ENCODE measurements at regions not wholly inside any gene's neighbourhood (a gene's known extent, or its start where the extent isn't known, plus 50 kb on each side); places are given as distances from the start of the nearest gene placed in this dataset.
A peak's percentile ranks its signal among the peaks of the same experiment; 100 is the strongest.

DNA sequence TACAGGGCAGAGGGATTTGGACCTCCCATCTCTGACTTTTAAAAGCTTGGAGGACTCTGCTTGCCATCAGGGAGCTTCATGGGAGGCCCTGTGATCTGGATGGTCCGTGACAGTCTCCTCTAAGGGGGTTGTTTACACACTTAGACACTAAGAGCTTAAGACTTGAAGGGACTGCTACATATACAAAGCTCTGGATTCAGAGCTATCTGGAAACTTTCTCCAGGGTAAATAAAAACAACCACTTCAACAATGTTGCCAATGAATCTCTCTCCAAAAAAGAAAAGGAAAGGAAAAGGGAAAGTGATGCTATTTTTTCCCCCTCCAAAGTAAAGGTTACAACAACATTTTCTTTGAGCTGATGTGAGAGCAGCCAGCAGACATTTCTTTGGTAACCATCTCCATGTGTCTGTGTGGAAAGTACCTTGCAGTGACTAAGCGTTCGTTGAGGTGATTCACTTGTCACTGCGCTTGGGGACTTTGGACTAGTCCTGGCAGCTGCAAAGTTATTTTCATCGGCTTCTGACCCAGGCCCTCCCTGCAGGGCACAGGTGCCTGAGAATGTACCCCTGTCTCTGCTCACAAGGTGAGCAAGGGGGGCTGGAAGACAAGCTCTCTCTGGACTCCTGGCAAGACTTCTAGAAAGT is 262.1 kb upstream of the KLF4 start:
- Mint-ChIP-seq H3K4me3 (no peak overlapping the region), H3K4me1 (ENCODE audit: low read depth) (no peaks in the 10 kb centered on the region), H3K9me3 (no peaks in the 10 kb centered on the region), H3K27me3 (no peaks in the 10 kb centered on the region), H3K27ac (peak overlapping the region; percentile 36), H3K36me3 (ENCODE audit: low read depth) (no peaks in the 10 kb centered on the region)

DNA sequence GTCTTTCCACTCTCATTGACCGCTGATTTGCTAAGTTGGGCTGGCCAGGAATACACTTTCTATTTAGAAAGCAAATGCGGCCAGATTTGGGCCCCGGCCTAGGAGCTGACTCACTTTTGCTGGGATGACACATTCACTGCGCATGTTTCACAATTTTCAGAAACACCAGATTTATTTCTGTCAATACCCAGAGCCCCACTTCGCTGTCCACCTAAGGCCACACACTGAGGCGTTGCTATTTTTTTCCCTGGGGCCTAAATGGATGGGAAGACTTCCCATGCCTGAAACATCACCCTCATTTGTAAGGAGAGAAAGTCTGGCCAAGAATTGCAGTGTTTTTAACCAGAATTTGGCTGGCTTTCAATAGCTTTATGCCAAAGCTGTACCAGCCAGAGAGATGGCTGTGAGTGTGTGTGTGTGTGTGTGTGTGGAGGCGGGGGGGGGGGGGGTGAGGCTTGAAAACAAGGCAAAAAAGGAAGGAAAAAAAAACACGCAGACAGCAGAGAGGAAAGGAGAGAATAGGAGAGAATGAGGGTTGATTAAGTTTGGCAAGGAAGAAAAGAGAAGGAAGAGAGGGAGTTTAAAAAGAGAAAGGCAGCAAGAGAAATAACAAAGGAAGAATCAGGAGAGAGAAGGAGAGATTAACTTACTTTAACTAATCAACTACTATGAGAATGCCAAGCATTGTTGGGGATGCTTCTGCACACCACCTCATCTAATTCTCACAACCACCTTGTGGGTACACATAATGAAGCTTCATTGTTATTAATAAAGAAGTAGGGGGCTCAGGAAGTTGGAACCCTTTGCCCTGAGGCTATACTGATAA is 261.4 kb upstream of the KLF4 start:
- Mint-ChIP-seq H3K4me1 (ENCODE audit: low read depth) (no peaks in the 10 kb centered on the region), H3K36me3 (ENCODE audit: low read depth) (no peaks in the 10 kb centered on the region), H3K4me3 (no peak overlapping the region), H3K27ac (peak overlapping the region; percentile 36), H3K9me3 (no peaks in the 10 kb centered on the region), H3K27me3 (no peaks in the 10 kb centered on the region)

DNA sequence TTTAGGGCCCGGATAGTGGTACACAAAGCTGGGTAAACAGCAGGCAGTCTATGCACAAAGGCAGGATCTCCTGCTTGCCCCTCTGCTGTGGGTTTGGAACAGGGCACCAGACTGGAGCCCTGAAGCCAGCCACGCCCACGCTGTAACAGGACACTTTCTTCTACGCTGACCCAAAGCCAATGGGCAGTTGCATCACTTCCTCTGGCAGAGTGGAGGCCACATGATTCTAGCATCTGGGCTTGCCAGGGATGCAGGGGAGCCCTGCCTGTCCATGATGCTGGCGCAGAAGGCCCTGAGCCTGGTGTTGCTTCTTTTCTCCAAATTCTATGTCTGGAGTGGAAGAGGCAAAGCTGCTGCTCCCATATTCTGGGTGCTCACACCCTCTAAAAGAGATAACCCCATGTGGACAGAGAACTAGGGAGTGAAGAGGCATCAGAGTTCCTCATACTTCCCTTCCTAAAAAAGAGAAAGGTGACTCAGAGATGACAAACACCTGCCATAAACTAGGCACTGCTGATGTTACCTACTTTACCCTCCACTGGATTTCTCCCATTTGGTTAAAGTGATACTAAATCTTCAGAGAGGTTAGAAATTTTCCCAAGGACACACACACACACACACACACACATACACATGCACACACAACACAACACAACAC is 260.3 kb upstream of the KLF4 start:
- Mint-ChIP-seq H3K27ac (no peak overlapping the region), H3K36me3 (ENCODE audit: low read depth) (no peaks in the 10 kb centered on the region), H3K4me3 (no peak overlapping the region), H3K9me3 (no peaks in the 10 kb centered on the region), H3K4me1 (ENCODE audit: low read depth) (no peaks in the 10 kb centered on the region), H3K27me3 (no peaks in the 10 kb centered on the region)

DNA sequence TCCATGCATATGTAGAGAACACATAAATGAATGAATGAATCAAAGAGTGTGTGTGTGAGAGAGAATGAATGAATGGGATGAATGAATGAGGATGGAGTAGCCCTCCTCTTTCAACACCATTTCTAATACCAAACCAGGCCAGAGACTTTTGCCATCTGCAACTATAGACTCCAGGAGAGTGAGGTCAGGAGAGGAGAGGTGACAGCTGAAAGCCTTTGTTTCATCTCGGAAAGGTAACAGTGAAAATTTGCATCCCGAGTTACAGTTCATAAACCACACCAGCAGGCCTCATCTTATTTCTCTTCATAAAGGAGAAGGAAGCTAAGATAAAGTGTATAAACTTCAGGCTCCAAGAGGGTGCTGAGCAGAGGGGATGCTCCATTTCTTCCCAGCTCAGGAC is 255.3 kb upstream of the KLF4 start:
- no peak overlapping the region for H3K27ac Mint-ChIP-seq
- no peaks in the 10 kb centered on the region for H3K27me3 Mint-ChIP-seq
- no peaks in the 10 kb centered on the region for H3K36me3 Mint-ChIP-seq (ENCODE audit: low read depth)
- no peak overlapping the region for H3K4me3 Mint-ChIP-seq
- no peaks in the 10 kb centered on the region for H3K9me3 Mint-ChIP-seq
- H3K4me1 Mint-ChIP-seq (ENCODE audit: low read depth), result no peaks in the 10 kb centered on the region

DNA sequence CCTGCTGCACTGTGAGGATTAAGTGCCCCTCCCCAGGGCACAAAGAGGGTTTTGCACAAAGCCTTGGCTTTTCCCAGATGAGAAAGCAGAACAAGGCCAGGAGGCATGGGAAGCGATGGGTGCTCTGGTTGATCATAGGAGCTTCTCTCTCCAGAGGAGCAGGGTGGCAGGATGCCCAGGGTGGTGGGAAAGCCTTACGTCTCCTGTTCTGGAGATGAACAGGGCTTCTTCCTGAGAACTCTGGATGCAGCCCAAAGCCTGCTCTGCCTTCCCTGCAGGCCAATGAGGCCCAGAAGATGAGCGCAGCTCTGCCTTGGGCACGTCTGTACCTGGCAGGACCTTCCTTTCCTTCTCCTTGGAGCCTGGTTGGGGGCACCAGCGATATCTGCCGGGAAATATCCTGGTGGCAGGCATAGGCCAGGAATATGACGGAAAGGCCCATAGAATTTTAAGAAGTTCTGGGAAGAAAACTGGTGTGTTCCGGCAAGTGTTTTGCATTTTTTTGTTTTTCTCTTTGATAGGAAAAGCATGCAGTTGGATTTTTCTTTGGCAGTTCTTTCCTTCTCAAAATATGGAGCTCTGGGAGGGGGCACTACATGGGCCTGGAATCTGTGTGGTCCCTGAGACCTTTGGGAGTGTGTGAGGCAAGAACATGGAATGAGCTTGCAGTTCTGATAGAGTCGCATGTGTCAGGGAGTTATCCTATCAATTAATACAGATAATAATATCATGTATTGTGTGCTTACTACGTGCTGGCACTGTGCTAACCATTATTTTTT is 253.2 kb upstream of the KLF4 start:
- no peak overlapping the region for H3K4me3 Mint-ChIP-seq
- no peak overlapping the region for H3K27ac Mint-ChIP-seq
- H3K4me1 Mint-ChIP-seq (ENCODE audit: low read depth), result no peaks in the 10 kb centered on the region
- H3K36me3 Mint-ChIP-seq (ENCODE audit: low read depth), result no peaks in the 10 kb centered on the region
- no peaks in the 10 kb centered on the region for H3K9me3 Mint-ChIP-seq
- no peaks in the 10 kb centered on the region for H3K27me3 Mint-ChIP-seq

DNA sequence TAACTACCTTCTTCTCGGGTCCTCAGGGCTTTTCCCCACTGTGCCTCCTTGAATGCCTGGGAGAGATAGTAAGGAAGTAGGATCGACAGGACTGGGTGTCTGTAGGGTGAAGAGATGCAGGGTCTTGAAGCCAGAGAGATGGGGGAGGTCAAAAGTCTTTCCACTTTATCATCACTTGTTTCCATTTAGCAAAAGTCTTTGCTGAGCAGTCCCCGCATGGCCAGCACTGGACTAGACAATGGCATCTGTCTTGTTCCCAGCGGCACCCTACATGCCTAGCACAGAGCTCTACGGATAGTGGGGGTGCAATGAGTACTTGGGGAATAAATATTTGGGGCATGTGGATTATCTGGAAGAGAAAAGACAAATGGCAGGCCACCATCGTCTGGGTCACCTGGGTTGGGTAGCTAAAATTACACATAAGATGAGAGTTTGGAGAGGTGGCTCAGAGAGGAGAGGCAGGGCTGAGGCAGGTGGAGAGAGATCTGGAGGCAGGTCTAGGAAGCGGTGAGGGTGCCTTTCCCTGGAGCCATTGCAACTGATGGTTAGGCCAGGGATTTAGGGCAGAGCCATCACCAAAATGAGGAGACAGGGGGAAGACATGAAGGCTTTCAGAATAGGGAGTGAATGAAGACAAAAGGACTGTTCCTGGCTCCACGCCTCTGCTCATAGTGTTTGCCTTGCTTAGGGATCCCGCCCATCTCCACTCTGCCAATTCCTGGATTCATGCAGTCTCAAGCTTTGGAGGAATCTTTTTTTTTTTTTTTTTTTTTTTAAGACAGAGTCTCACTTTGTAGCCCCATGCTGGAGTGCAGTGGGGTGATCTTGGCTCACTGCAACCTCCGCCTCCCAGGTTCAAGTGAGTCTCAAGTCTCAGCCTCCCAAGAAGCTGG is 250.8 kb upstream of the KLF4 start:
- Mint-ChIP-seq H3K9me3 (no peaks in the 10 kb centered on the region), H3K4me1 (ENCODE audit: low read depth) (no peaks in the 10 kb centered on the region), H3K27ac (no peak overlapping the region), H3K27me3 (no peaks in the 10 kb centered on the region), H3K36me3 (ENCODE audit: low read depth) (no peaks in the 10 kb centered on the region), H3K4me3 (no peak overlapping the region)

DNA sequence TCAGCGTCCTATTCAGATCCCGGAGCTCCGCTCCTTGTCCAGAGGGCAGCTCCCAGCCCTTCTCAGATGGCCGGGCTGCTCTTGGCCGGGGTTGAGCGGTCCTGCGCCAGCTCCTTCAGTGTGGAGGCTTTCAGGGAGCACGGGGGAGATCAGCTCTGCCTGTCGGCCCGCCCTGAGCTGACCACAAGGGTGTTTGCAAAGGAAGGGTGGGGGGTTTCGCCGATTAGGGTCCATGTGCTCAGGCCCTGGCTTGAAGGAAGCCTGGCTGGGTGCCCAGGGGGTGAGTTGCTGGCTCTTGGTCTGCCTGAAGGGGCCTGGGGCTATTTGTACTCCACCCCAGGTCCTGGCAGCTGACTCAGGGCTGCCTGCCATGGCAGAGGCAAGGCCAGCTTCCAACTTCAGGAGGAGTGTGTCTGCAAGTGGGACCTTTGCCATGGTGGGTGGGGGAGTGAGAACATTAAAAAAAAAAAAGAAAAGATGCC is 250.1 kb upstream of the KLF4 start:
- no peaks in the 10 kb centered on the region for H3K4me1 Mint-ChIP-seq (ENCODE audit: low read depth)
- no peaks in the 10 kb centered on the region for H3K27me3 Mint-ChIP-seq
- H3K27ac Mint-ChIP-seq, result no peak overlapping the region
- H3K4me3 Mint-ChIP-seq, result no peak overlapping the region
- H3K36me3 Mint-ChIP-seq (ENCODE audit: low read depth), result no peaks in the 10 kb centered on the region
- H3K9me3 Mint-ChIP-seq, result no peaks in the 10 kb centered on the region

DNA sequence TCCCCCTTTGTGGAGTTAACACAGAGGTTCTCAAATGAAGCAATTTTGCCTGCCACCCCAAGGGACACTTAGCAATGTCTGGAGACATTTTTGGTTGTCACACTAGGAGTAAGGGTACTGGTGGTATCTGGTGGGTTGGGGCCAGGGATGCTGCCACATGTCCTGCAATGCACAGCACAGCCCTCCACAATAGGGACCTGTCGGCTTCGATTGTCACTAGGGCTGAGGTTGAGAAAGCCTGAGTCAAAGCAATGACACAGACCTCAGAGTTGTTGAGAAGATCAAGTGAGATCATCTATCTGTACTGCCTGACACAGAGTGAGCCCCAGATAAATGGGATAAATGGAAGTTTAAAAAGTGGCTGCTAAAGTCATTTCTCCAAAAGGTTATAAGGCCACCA is 249.2 kb upstream of the KLF4 start:
- Mint-ChIP-seq H3K9me3 (no peaks in the 10 kb centered on the region), H3K36me3 (ENCODE audit: low read depth) (no peaks in the 10 kb centered on the region), H3K27ac (no peak overlapping the region), H3K4me3 (no peak overlapping the region), H3K27me3 (no peaks in the 10 kb centered on the region), H3K4me1 (ENCODE audit: low read depth) (no peaks in the 10 kb centered on the region)

DNA sequence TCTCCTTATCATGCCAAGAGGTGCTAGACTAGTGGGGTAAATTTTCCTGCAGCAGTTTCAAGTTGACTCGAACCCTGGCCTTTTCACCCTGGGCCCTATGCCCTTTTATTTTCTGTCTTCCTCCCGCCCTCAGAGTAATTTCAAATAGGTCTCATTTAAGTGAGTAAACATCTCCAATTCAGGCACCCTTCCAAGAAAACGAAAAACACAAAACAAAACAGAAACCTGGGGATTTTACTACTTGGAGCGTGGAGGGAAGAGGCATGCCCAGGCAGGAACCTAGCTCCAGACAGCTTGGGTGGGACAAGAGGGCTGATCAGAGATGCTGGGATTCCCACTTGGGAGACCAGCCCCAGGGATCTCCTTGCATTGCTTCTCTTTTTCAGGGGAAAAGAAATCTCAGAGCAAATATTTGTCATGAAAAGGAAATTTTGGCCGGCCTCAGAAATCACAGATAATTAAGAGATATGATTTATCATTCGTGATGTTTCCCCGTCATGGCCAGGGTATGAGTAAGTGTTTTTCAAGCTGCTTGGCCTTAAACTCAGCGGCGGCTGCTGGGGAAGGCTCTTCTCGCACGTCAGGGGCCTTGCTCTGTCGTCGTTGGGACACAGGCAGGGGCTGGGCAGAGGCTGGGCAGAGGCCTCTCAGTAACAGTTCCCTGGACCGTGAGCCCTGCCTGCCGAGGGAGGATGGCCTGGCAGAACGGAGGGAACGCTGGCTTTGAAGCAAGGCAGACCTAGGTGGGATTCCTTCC is 248.6 kb upstream of the KLF4 start:
- no peak overlapping the region for H3K27ac Mint-ChIP-seq
- H3K4me3 Mint-ChIP-seq, result no peak overlapping the region
- H3K9me3 Mint-ChIP-seq, result no peaks in the 10 kb centered on the region
- H3K4me1 Mint-ChIP-seq (ENCODE audit: low read depth), result no peaks in the 10 kb centered on the region
- H3K27me3 Mint-ChIP-seq, result no peaks in the 10 kb centered on the region
- H3K36me3 Mint-ChIP-seq (ENCODE audit: low read depth), result no peaks in the 10 kb centered on the region

DNA sequence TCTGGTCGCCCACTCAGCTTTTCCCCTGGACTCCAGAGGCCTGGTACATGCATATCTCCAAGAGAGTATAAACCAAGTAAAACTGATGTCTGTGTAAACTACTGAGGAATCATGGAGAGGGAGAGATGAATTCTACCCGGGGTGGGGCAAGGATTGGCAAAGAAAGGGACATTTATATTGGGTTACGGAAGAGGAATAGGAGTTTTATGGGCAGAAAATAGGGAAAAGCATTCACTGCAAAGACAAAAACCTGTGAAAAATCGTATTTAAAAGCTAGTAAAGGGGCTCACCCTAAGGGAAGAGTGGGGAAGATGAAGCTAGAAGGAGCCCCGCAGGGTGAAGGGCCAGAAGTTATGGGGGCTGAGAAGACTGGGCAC is 248.0 kb upstream of the KLF4 start:
- H3K27ac Mint-ChIP-seq, result no peak overlapping the region
- no peaks in the 10 kb centered on the region for H3K9me3 Mint-ChIP-seq
- H3K36me3 Mint-ChIP-seq (ENCODE audit: low read depth), result no peaks in the 10 kb centered on the region
- H3K4me1 Mint-ChIP-seq (ENCODE audit: low read depth), result no peaks in the 10 kb centered on the region
- H3K27me3 Mint-ChIP-seq, result no peaks in the 10 kb centered on the region
- no peak overlapping the region for H3K4me3 Mint-ChIP-seq

DNA sequence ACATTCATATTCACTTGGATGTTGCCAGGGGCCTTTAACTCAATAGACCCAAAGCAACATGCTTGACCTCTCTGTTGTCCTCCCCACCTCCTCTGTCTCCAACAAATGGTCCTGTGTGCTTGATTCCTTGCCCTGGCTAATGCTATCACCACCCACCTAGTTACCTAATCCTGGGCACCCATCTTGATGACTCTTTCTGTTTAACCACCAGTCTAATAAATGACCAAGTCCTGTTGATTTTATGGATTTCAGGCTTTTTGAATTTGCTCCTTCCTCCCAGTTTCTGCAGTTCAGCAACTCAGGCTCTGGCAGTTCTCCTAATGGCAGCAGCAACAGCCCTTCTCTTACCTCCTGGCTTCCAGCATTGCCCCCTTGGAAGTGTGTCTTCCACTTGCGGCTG is 246.3 kb upstream of the KLF4 start:
- Mint-ChIP-seq H3K4me1 (ENCODE audit: low read depth) (no peaks in the 10 kb centered on the region), H3K9me3 (no peaks in the 10 kb centered on the region), H3K27ac (no peak overlapping the region), H3K36me3 (ENCODE audit: low read depth) (no peaks in the 10 kb centered on the region), H3K4me3 (no peak overlapping the region), H3K27me3 (no peaks in the 10 kb centered on the region)

DNA sequence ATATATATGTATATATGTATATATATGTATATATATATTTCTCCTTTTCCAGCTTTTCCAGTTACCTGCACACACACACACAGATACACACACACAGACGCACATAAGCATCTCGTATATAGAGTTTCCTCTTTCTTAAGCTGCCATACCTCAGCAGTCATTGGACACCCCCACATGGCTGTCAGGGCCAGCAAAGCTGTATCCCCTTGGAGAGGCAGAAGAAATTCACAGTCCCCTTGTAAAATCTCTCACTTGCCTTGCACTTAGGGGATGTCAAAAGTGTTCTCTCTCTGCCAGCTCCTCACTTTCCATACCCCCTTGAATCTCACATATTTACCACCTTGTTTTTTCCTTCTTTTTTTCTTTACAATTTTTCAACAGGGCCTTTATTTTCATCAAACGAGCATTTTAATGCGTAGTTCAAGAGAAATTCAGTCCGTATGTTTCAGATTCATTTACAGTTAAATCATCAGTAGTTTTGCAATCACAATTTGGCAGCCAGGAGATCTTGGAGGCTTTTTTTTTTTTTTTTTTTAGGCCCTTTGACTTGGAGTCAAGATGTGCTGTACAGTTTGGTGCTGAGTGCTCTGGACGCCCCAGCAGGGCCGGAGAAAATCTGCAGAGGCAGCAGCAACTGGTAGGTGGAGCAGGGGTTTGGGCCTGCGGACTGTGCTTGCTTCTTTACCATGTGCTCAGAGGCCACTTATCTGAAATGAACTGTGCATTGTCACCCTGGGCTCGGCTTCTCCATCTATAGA is 244.9 kb upstream of the KLF4 start:
- Mint-ChIP-seq H3K4me1 (ENCODE audit: low read depth) (no peaks in the 10 kb centered on the region), H3K9me3 (peaks cover 2% of the 10 kb centered on the region), H3K4me3 (no peak overlapping the region), H3K27me3 (no peaks in the 10 kb centered on the region), H3K27ac (no peak overlapping the region), H3K36me3 (ENCODE audit: low read depth) (no peaks in the 10 kb centered on the region)

DNA sequence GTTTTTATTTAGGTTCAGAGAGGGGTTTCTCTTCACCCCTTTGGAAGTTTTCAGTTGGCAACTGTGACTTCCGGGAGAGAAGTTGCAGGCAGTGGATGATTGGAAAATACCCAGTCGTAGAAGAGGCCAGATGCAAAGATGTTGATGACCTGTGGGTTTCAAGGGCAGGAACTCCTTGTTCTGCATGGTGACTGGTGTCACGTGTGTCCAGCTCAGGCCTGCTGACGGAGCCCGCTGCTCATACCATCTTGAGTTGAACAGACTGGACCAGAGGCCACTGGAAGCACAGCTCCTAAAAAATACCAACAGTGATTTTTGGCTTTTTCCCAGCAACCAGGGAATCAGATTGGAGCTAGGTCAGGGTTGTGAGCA is 243.9 kb upstream of the KLF4 start:
- peaks cover 4% of the 10 kb centered on the region for H3K9me3 Mint-ChIP-seq
- H3K36me3 Mint-ChIP-seq (ENCODE audit: low read depth), result no peaks in the 10 kb centered on the region
- H3K4me3 Mint-ChIP-seq, result no peak overlapping the region
- no peaks in the 10 kb centered on the region for H3K27me3 Mint-ChIP-seq
- H3K4me1 Mint-ChIP-seq (ENCODE audit: low read depth), result no peaks in the 10 kb centered on the region
- no peak overlapping the region for H3K27ac Mint-ChIP-seq

All from stimulated activated naive CD8-positive, alpha-beta T cell treated with anti-CD3 and anti-CD28 coated beads, Interleukin-15, Interleukin-2, amounts not matched to agents 100 ng/mL and 50 ng/mL, for 24 hours (primary cell).